Transverse colon (tissue), 4 donors: ENCODE measurements at regions not wholly inside any gene's neighbourhood (a gene's known extent, or its start where the extent isn't known, plus 50 kb on each side); places are given as distances from the start of the nearest gene placed in this dataset.

Experiments used
- DNase-seq: peaks from one replicate; pipeline ENCODE4 v3.0.0-alpha.2; 2019
- H3K27ac ChIP-seq, 4 donors: fragments of 200-600 bp; sonication (generic); 2 replicates each; pipeline ENCODE4 v1.5.1; 2016 to 2018; ENCODE audit warnings: inconsistent platforms in 4 of 4
- H3K27me3 ChIP-seq: fragments of 200-600 bp; sonication (generic); 2 replicates; pipeline ENCODE4 v1.5.1; 2017; ENCODE audit warnings: inconsistent platforms
- H3K36me3 ChIP-seq, 4 donors: fragments of 200-600 bp; sonication (generic); 2 replicates each; pipeline ENCODE4 v1.5.1; 2017 to 2019; ENCODE audit warnings: inconsistent platforms in 4 of 4
- H3K4me1 ChIP-seq, 4 donors: fragments of 200-600 bp; sonication (generic); 2 replicates each; pipeline ENCODE4 v1.5.1; 2017 to 2020; ENCODE audit warnings: inconsistent platforms in 4 of 4
- H3K4me3 ChIP-seq, 4 donors: fragments of 200-600 bp; sonication (generic); 1 replicate in 1 of 4; 2 replicates in 3 of 4; pipeline versions ENCODE4 v1.5.1 to v1.6.1; 2017 to 2019; ENCODE audit warnings: inconsistent platforms in 4 of 4
- H3K9me3 ChIP-seq, 2 donors: fragments of 200-600 bp; sonication (generic); 2 replicates each; pipeline ENCODE4 v1.5.1; 2017 to 2019; ENCODE audit warnings: inconsistent platforms in 2 of 2
- EP300 ChIP-seq: sonication (generic); formaldehyde crosslinking; IDR thresholded peaks from one replicate; pipeline ENCODE4 v1.6.1; 2017; ENCODE audit warnings: antibody characterized with exemption, low read depth
- POLR2A ChIP-seq: fragments of 450-650 bp; IDR thresholded peaks from one replicate; pipeline ENCODE4 v1.6.1; 2016; ENCODE audit warnings: antibody characterized with exemption, mild to moderate bottlenecking, moderate library complexity
- POLR2AphosphoS5 ChIP-seq, 3 donors: sonication (generic); formaldehyde crosslinking; IDR thresholded peaks; one replicate each; pipeline ENCODE4 v1.6.1; 2016; ENCODE audit warnings: antibody characterized with exemption in 3 of 3
- WGBS, 2 donors: methylation state at CpG; one replicate each; pipeline ENCODE4 v1.1.5; 2018; ENCODE audit warnings: low coverage in 1 of 2; 5-methylcytosine and 5-hydroxymethylcytosine counted together
- in situ Hi-C, 4 donors: fragments of 200-750 bp; cut with MboI; loops; one replicate each; pipeline versions ENCODE4 v1.15.0 to v1.15.1; 2017; ENCODE audit warnings: low sequenced_read_pairs in 3 of 4, low pct_ligation_motif_present in 1 of 4, low pct_unique_long_range_greater_than_20kb in 1 of 4
- intact Hi-C: fragments of 100-400 bp; cut with DNase I; formaldehyde crosslinking; loops from one replicate; pipeline ENCODE4 v1.15.1; 2023; ENCODE audit warnings: low total_unique reads
- TF ChIP-seq, protein P1 (sequence below), 5 experiments: fragments of 200-600 bp in 3 of 5; fragments of 450-650 bp in 2 of 5; sonication (generic) in 3 of 5; IDR thresholded peaks; 1 replicate in 2 of 5; 2 replicates in 3 of 5; pipeline ENCODE4 v1.5.1; 2016 to 2017; ENCODE audit warnings: antibody characterized with exemption in 5 of 5, inconsistent platforms in 3 of 5, mild to moderate bottlenecking in 2 of 5, moderate library complexity in 1 of 5

DNA sequence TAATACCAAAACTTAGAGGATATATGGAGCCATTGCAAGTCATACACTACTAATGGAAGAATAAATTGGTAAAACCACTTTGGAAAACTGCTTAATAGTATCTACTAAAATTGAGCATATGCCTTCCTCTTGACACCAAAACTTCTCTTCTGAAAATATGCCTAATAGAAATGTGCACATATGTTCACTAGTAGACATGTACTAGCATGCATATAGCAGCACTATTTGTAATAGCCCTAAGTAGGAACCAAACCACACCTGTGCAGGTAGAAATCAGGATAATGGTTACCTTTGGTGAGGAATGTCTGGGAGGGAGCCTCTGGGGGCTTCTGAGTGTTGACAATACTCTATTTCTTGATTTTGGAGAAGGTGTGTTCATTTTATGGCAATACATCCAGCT lies 424.8 kb upstream of the BTBD3 start:
- TF ChIP-seq POLR2AphosphoS5 (IDR thresholded peaks at IDR 0.05) (no peak), EP300 (no peak), POLR2A (no peak)
- TF ChIP-seq, protein P1, sequence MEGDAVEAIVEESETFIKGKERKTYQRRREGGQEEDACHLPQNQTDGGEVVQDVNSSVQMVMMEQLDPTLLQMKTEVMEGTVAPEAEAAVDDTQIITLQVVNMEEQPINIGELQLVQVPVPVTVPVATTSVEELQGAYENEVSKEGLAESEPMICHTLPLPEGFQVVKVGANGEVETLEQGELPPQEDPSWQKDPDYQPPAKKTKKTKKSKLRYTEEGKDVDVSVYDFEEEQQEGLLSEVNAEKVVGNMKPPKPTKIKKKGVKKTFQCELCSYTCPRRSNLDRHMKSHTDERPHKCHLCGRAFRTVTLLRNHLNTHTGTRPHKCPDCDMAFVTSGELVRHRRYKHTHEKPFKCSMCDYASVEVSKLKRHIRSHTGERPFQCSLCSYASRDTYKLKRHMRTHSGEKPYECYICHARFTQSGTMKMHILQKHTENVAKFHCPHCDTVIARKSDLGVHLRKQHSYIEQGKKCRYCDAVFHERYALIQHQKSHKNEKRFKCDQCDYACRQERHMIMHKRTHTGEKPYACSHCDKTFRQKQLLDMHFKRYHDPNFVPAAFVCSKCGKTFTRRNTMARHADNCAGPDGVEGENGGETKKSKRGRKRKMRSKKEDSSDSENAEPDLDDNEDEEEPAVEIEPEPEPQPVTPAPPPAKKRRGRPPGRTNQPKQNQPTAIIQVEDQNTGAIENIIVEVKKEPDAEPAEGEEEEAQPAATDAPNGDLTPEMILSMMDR (IDR thresholded peaks at IDR 0.05) = no peak
- DNase-seq = no peak
- no peaks in the 10 kb centered on the region for H3K27me3 ChIP-seq
- H3K36me3 ChIP-seq = no peaks in the 10 kb centered on the region
- H3K4me3 ChIP-seq = no peak overlapping the region
- in situ Hi-C loops (no loop called here), intact Hi-C loops (no loop called here)
- H3K9me3 ChIP-seq = no peaks in the 10 kb centered on the region
- no peaks in the 10 kb centered on the region for H3K4me1 ChIP-seq
- H3K27ac ChIP-seq = no peak overlapping the region

DNA sequence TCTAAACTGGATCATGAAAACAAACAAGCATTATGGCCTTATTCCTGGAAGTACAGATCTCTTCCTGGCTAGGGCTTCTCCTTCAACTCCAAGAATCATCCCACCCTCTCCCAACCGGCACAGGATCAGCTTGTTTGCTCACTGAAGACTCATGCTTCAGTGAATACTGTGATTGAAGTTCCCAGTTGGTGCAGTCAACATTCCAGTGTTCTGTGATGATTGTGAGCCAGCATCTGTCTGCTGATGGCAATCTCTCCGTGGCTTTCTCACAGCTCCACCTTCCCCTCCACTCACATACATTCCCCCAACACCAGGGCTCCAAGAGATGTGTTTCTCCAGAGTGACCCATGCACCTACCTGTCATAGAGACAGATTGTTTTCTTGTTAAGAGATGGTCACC lies 421.3 kb upstream of the BTBD3 start:
- no peaks in the 10 kb centered on the region for H3K36me3 ChIP-seq
- intact Hi-C loops = no loop called here
- 14 to 42% methylated on average over 1 to 2 of the region's 2 CpGs for WGBS, 2 donors

DNA sequence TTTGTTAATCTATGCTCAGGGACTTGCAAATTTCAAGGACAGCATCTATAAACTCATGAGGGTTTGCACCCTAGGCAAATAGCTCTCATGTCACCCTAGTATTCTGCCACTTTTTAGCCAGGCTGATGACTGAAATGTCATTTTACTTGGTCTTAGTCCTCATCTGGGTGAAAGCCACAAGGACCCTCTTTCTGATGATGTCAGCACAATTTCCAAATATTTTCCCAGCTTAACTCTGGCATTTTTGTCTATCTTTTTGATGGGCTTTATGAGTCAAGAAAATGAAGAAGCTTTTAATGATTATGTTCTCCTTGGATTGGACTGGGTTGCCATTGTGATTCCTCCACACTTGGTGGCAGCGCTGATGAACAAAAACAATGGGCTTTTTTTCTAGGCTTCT lies 420.1 kb upstream of the BTBD3 start:
- no peak for DNase-seq
- Histone ChIP-seq H3K9me3 (no peaks in the 10 kb centered on the region), H3K27me3 (no peaks in the 10 kb centered on the region), H3K4me3 (no peak overlapping the region), H3K27ac (no peak overlapping the region), H3K4me1 (no peaks in the 10 kb centered on the region), H3K36me3 (no peaks in the 10 kb centered on the region)
- 90 to 100% methylated on average over 1 of the region's 1 CpG for WGBS, 2 donors
- in situ Hi-C loops = no loop called here
- no peak for TF ChIP-seq POLR2AphosphoS5 (IDR thresholded peaks at IDR 0.05)
- no peak for TF ChIP-seq EP300
- TF ChIP-seq, protein P1 (IDR thresholded peaks at IDR 0.05) = no peak
- no peak for TF ChIP-seq POLR2A
- intact Hi-C loops = no loop called here

More for the DNA sequence above, 421.3 kb upstream of the BTBD3 start:
- Histone ChIP-seq H3K27me3 (no peaks in the 10 kb centered on the region), H3K9me3 (no peaks in the 10 kb centered on the region), H3K27ac (no peak overlapping the region), H3K4me3 (no peak overlapping the region), H3K4me1 (no peaks in the 10 kb centered on the region)
- no peak for DNase-seq
- in situ Hi-C loops = no loop called here
- TF ChIP-seq, protein P1 (IDR thresholded peaks at IDR 0.05) = no peak
- TF ChIP-seq POLR2AphosphoS5 (IDR thresholded peaks at IDR 0.05) (no peak), POLR2A (no peak)

DNA sequence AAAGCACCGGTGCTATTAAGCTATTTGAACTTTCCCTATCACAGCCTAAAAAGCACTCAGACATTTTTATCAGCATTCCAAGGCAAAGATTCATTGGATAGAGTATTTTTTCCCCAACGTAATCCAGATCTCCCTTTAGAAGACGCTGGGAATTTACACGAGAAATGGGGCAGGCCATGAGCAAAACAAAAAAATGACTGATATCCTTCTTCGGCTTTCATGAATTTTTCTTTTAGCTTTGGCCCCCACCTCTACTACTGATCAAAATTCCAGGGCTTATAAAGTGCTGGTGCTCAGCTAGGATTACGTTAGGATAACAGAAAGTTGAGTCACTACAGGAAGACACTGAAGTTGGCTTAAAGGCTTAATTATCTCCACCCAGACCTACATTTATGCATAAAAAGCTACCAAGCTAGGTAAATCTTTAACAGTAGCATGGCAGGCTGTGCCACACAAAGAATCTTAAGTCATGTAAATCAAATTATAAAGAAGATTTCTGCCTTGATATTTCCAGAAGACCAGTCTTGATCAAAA lies 418.5 kb upstream of the BTBD3 start:
- Histone ChIP-seq H3K9me3 (no peaks in the 10 kb centered on the region), H3K27ac (no peak overlapping the region), H3K4me1 (no peaks in the 10 kb centered on the region), H3K27me3 (no peaks in the 10 kb centered on the region), H3K36me3 (no peaks in the 10 kb centered on the region), H3K4me3 (no peak overlapping the region)
- DNase-seq = no peak
- in situ Hi-C loops = no loop called here
- TF ChIP-seq, protein P1 (IDR thresholded peaks at IDR 0.05) = no peak
- TF ChIP-seq POLR2A (no peak), EP300 (no peak), POLR2AphosphoS5 (IDR thresholded peaks at IDR 0.05) (no peak)
- WGBS, 2 donors = 51 to 78% methylated on average over 6 of the region's 6 CpGs
- intact Hi-C loops = no loop called here
